GM21360 (cell line): ENCODE measurements at regions not wholly inside any gene's neighbourhood (a gene's known extent, or its start where the extent isn't known, plus 50 kb on each side); places are given as distances from the start of the nearest gene placed in this dataset.

Source experiments
- ATAC-seq: cut with Tn5 transposase; IDR thresholded peaks from one replicate; pipeline ENCODE4 v1.9.1; 2021; ENCODE audit warnings: mild to moderate bottlenecking, moderate library complexity; ENCODE audit not compliant: unreplicated experiment

DNA sequence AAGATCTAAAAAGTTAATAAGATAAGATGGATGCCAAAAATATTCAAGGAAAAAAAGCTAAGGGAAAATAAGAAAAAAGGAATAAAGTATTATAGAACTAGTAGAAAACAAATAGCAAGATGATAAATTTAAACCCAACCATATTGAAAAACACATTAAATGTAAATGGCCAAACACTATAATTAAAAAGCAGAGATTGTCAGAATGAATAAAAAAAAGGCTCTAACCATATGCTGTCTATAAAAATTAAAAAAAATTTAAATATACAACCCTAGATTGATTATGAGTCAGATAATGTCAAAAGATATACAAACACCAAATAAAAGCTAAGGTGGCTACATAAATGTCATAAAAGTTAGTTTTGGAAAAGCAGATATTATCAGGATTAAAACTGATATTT lies 617.5 kb upstream of the SGCG start:
- no peak for ATAC-seq

DNA sequence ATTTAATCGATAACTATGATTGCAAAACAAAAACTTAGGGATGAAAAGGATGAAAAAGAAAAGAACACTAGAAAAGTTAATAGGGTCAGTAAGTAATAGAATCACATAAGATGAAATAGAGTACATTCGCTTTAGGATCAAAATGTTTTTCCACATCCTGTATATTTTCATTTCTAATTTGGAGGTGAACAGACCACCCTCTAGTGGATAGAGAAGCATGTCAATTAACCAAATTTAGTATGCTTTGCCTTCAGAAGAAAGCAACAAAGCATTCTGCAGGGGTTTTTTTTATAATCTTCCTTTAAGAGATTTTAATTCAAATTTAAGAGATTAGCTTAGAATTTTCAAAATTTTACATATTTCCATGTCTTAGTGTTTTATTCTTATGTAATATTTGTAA lies 611.0 kb upstream of the SGCG start:
- ATAC-seq: no peak

DNA sequence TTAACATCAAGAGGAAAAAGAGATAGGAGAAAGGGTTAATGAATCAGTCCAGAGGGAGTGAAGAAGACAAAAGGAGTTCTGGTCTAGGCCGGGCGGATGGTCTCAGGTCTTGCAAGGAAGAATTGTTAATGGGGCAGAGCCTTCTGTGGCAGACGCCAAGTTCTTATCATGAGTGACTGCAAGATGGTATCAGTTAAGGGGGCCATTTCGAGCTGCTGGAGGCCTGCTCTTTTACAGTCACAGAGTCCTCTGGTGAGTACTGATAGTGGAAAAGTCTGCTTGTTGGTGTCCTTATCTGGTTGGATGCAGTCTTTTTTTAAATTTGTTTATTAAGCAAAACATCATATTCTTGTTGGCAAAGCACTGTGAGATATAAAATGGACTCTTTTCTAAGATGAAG lies 590.9 kb upstream of the SGCG start:
- ATAC-seq: no peak

DNA sequence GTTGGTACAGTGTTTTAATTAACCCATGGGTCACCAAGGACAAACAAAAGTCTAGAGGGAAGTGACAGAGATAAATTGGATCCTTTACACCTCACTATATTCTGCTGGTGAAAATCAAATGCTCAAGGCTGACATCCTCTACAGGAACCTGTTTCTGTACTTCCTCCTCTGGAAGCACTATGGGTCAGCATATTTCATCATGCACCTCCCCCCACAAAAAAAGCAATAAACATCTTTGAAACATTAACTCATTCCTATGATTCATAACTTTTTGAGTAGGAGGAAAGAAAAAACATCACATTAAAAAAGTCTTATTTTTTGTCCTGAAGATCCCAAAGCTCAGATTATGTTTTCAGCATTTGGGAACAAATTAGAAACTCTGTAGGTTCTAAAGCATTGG lies 588.3 kb upstream of the SGCG start:
- ATAC-seq: no peak

DNA sequence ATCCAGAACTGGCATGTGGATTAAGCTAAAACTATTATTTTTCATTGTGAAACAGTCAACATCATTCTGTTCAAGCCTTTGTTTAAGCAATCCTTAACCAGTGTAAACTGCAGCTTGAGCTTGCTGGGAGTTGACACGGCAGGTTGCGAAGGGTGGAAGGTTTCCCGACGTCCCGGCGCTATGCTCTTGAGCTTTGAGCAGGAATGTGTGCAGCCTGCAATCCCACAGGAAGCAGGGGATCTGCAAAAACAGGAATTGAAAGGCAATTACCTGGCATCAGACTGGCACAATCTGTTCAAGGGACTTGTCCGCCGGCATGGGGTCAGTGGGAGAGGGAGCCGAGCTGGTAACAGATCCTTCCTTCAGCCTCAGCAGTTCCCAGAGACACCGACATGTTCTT lies 586.7 kb upstream of the SGCG start:
- no peak for ATAC-seq

DNA sequence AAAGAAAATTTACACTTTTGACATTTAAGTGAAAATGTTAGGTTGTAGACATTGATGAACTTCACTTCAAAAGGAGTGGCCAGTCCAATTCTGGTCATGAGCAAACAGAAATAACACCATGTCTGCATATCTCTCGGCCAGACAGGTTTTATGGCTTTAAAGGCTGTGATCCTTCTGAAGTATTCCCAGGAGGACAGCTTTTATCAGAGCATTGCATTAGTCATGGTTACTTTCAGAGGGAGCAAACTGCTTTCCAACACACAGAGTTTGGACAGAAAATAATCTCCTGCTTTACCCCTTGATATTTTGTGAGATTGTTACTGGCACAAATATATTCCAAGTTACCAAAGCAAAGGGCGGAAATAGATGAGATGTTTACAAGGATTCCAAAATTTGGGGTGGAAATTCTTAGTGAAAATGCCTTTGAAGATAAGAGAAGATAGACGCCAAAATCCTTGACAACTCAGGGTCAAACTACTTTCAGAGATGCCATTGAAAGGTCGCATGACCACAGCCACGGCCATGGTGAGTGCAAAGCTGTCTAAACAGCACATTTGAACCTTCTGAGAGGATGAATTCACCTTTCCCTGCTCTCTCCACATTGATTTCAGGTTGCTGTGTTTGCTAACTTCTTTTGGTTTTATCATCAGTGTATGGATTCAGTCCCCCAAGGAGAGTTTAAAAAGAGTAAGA lies 584.5 kb upstream of the SGCG start:
- no peak for ATAC-seq

DNA sequence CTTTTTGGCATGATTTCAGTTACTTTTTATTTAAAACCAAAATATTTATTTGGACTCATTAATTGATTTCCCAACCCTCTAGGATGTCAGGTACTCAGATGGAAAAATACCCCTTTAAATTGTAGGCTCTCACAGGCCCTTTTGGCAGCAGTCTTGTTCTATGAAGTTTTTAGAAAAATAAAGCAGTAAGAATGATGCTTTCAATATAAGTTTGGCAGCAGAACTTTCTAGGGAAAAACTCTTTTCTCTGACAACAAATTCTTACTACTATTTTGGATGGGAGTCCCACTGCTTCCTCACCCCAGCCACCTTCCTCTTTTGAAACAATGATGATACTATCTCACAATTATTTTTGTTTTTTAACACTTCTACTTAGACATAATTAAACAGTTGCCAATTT lies 581.6 kb upstream of the SGCG start:
- ATAC-seq: no peak

DNA sequence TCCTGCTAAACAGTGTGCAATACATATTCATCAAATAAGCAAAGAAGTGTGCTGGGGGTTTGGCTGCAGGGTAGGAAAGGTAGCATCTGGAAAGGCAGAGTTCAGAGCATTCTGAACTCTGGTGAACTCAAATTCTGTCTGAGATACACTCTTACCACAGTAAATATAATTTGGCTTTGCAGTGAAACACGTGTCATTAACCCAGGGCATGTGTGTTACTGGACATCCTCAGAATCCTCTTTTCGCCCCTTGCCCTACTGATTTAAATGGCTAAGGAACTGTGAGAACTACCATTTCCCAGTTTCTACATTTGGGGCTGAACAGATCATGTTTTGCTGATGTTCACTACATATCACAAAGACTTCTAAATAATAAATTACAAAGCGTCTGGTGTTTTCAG lies 562.8 kb upstream of the SGCG start:
- ATAC-seq: no peak

DNA sequence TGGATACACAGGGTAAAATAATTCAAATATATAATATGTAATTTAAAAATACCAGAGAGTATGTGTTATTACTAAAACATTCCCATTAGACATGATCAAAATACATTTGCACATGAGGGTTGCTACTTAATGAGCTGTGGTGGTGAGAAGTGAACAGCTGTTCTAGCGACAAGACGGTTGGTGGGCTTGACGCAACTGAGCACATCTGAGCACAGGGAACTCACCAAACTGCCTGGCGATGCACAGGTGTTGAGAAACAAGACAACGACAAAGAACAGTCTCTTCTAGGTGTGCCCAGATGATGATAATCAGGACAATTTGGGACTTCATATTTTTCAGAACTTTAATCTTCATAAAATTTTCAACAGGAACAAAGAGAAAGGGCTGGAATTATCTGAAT lies 555.1 kb upstream of the SGCG start:
- ATAC-seq: no peak

DNA sequence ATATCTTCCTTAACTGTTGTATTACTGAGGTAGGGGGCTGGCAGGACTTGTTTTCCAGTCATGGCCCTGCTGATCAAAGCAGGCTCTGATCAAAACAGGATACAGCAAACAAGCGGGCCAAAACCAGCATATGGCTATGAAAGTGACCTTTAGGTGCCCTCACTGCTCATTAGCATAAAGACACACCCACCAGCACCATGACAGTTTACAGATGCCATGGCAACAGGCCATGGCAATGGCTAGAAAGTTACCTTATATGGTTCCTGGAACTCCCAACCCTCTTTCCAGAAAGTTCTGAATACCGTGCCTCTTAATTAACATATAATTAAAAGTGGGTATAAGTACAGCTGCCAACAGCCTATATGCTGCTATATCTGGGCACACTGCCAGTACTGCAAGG lies 551.4 kb upstream of the SGCG start:
- no peak for ATAC-seq

DNA sequence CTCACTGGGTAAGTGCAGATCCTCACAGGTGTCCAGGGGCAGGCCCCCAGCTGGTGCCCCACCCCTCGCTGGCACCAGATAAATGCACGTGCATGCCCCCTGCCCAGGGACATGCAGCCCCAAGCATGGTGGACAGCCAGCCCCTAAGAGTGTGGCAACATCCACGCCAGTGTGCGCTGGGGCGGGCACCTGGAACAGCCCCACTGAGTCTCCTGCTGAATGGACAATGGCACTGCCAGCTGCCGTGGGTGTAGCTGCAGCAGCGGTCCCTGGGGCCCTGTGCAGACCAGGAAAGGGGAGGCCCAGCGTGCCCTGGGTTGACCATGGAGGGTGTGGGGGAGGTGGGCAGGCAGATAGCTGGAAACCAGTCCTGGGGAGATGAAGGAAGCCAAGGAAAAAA lies 538.7 kb upstream of the SGCG start:
- ATAC-seq: no peak

DNA sequence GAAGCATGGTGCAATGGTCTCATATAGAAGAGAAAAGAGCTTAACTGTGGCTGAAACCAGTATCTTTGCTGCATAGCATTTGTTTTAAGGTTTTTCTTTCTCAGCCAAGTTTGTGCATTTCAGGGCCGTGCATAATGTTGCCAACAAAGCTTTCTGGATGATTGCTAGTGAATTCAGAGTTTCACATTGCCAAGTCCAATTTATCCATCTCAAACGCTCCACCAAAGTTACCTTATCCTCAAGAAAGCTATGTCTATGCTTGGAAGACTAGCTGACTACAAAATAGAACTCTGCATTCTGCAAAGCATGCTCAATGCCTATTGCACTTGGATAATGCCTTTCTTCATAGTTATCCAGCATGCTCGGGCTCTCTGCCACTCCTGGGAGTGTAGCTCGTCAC lies 535.8 kb upstream of the SGCG start:
- no peak for ATAC-seq

DNA sequence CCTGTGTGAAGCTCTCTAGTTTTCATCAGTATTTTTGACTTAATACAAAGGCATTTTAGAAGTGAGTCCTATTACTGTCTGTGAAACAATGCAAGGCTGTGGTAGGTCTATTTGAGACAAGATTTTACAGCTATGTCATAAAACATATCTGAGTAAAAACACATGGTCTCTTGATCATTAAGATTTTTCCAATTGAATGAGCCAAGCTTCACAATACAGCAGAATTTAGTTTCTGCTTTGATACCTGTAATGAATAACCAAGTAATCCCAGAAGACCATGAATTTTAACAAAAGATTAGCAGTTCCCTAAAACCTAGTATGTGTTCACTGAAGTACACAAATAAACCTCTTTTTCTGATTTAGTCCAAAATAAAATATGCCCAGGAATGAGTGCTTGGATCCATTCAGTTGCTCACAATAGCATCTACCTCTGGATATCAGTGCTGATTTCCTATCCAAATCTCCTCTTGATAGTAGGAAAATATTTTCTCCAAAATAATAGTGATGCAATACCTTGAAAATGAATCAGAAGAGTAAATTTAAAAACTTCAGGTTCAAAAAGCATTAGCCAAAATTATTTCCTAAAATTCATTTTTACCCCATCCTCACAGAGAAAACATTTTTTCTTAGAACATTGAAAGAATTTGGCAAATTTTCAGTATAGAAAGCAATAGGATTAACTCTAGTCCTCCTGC lies 533.5 kb upstream of the SGCG start:
- ATAC-seq: no peak

DNA sequence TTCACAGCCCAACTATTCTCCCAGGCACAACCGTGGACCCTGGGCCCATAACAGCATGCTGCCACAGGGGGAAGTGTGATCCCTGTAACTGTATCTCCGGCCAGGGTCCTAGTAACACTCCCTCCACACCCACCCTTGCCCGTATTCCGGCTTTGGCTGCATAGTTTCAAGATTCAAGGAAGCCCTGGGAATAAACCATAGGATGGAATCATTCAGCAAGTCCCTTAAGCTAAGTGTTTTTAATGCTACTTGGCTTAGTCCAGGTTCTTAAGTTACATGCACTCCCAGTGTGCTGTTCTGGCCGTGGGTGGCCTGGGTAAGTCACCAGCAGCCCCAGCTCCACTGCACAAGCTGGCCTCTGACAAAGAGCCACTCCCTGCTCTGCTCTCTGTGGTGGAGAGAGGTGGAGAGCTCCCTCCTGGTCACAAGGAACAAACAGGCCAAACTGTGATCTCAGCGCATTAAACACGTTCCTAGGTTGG lies 532.4 kb upstream of the SGCG start:
- no peak for ATAC-seq

DNA sequence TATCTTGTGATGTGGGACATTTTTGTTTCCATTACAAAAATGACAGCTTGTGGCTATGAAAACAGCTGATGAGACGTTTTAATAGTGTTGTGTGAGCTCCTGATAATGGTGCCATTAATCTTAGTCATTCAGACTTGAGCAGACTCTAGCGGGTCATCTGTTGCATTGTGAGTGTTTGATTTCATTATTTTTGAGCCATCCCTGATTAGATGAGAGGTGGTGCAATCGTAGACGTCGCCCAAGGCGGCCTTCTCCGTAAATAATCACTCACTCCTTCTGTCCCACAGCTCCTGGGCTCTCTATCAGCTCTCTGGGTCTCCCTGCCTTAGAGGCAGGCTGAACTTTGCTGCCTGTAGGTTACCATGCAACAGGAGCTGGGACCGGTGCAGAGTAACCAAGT lies 528.0 kb upstream of the SGCG start:
- ATAC-seq: no peak

DNA sequence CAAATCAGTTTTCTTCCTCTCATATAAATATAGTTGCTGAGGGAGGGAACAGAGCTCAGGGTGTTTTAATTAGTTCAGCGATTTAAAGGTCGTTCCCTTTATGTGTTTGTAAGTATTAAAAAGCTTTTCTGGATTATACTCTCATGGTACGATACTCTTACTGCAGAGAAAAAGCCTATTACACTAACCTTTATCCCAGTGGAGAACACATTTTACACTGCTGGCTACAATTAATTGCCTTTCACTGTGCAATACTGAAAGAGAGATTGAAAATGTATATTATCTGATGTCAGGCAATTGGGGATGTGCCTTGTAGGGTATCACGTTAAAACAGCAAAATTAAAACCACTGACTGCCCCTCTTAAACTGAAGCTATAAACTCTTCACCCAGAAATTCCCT lies 526.9 kb upstream of the SGCG start:
- ATAC-seq: no peak

DNA sequence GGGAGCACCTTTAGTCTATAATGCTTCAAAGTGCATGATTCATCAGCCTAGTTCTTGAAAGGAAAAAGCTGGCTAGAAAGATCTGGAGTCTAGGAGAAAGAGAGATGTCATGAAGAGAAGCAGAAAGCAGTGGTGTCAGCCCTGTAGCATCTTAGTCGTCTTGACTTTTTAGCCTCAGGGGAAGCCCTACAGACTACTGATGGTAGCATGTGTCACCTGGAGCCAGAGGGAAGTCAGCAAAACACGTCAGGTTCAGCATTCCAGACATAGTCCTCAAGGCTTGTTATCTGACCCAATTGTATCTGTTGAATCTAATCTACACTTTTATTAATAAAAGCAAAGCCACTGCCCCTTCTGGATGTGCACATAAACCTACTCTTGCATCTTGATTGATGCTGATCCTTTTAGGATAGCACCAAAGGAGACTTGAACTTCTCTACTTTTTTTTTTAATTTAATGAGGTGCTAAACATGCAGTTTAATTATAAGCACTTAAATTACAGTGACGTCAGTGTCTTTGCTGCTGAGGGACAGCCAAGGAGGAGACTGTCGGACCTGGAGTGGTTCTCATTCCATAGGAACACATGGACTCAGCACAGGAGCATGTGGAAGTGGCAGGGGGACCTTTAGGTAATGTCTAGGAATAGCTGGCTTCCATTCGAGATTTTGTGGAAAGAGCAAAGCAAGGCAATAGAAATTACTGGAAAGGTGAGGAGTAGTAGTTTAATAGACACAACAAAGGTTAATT lies 525.5 kb upstream of the SGCG start:
- no peak for ATAC-seq

DNA sequence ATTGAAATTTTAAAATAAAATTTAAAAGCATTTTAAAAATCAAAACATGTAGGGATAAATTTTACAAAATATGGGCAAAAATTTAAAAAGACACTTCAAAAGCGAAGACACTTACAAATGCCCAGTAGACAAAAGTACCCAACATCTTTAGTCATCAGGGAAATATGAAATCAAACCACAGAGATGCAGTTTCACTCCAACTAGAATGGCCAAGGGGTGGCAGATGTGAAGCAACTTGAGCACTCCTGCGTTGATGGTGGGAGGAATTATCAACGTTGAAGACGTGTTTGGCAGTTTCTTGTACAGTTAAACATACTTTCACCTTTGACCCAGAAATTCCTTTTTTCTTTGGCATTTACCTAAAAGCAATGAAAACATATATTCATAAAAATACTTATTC lies 518.0 kb upstream of the SGCG start:
- ATAC-seq: no peak

DNA sequence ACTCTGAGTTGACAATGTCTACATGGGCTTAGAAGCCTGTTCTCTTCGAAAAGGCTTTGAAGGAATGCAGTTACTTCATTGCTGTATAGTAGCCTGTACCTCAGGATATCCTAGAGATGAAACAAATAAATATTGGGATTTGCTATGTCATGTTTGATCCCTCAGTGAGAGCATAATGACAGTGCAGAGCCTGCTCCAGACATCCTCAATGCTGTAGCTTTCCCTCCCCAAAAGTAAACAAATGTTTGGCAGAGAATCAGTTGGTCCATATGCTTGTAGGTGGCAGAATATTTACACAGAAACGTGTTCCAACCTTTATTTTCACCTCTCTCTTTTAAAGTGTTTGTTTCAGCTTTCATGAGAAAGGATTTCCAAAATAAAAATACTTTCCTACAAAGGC lies 515.3 kb upstream of the SGCG start:
- ATAC-seq: no peak

DNA sequence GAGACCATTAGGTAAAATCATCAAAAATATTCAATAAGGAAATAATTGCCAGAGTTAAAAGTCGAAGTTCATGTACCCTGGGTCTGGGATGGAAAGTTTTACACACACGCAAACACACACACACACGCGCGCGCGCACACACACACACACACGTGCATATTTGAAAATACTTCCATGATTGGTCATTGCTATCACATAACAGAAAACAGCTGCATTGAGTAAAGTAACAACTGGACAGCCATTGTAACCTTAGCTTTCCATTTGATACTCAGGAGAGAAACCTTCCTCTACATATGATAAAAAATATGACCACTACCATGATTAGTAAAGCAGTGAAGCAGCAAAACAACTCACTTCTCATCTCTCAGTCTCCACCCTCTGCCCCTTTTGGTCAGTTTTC lies 490.0 kb upstream of the SGCG start:
- ATAC-seq: no peak

DNA sequence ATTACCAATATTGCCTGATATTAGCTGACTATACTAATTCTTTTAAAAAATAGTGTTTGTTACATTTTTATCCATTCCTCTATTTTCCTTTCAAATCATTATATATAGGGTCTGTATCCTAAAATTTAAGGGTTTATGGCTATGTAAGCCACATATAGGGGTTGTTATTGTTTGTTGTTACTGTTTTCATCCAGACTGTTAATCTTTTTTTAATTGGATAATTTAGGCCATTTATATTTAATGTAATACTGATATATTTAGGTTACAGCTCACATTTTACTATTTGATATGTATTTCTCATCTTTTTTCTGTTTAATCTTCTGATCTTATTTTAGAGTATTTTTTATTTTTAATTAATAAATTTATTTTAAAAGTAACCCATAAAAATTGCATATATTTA lies 487.1 kb upstream of the SGCG start:
- no peak for ATAC-seq

DNA sequence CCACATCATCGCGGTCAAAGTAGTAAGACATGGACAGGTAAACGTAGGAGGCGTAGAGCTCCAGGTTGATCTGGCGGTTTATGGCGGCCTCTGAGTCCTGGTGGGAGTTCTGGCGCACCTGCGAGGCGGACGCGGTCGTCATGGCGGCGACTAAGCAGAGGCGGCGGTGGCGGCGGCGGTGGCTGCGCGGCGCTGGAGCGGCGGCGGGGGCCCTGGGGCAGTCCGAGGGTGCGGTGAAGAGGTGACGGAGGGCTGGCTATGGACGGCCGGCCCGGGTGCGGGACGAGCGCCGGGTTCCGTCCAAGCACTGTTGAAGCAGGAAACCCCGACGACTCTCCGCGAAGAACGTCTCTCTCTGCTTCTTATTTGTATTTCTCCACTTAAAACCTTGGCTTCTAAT lies 484.3 kb upstream of the SGCG start:
- no peak for ATAC-seq
